Right ventricle myocardium superior (tissue), 1 donor: ENCODE measurements at regions not wholly inside any gene's neighbourhood (a gene's known extent, or its start where the extent isn't known, plus 50 kb on each side); places are given as distances from the start of the nearest gene placed in this dataset.
"Not testable (repeated sequence)": the region's sequence is repeated elsewhere in the genome, so short reads cannot be mapped to it uniquely, and the experiment has no call there.

Experiments
- ATAC-seq: fragments of 200-7000 bp; cut with Tn5 transposase; one replicate; pipeline ENCODE4 v1.9.1; 2020; ENCODE audit warnings: mild to moderate bottlenecking; ENCODE audit not compliant: poor library complexity
- DNase-seq: peaks from one replicate; pipeline ENCODE4 v3.0.0-alpha.2; 2020
- intact Hi-C: fragments of 100-400 bp; cut with DNase I; formaldehyde crosslinking; loops from one replicate; pipeline ENCODE4 v1.11.2; 2022
- donor health status: DM: no; HTN: yes; CAD: no; lungs with severe emphysema.

DNA sequence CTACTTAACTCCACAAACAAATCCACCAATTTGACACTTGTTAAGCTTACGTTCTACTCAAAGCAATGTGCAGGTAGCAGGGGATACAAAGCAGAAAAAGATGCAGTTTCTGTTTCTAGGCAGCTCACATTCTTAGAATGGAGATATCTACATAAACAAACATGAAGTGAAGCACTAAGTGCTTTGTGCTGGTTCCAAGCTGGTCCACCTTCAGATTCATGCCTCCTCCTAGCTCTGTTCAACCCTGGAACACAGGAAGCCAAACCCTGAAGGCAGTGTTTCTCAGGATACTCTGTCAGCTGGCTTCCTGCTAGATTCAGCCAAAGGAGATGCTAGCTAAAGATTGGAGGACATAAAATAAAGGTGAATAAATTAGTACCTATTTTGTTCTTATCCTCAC is 55.3 kb upstream of the NOL4 start:
- ATAC-seq (no peak), DNase-seq (no peak)
- intact Hi-C loops: no loop called here

DNA sequence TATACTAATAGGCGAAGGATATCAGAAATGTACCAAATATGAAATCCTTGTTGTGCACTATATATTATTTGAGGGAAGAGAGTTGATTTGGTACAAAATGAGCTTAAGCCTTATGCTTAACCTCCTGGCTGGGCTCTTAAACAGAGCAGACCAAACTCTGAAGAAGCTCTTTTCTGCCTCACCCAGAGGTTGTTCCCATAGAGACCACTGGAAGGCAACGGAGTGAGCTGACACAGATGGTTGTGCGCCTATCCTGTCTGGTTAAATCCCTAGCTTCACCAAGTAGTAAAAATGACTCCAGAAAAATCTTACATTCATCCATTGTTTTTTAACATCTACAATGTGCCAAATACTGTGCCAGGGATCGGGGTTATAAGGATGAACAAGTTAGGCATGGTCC is 55.9 kb upstream of the NOL4 start:
- intact Hi-C loops: no loop called here
- ATAC-seq (no peak), DNase-seq (no peak)

DNA sequence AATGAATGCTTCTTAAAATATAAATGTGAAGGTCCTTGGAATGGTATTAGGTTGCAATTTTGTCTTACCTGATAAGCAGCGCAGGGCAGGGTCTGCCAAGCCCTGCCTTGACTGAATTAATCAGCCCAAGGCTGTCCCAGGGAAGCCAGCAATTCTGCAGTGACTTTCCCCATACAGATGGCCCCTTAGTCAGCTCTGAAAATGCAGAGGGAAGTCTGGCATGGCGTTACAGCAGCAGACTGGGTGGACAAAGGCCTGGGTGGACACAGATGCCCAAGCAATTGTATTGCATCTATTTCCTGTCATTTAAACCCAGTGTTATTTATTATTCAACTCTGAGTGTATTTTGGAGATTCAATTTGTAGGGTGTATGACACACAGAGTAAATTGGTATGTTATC is 56.6 kb upstream of the NOL4 start:
- intact Hi-C loops: no loop called here
- no peak for DNase-seq
- no peak for ATAC-seq

DNA sequence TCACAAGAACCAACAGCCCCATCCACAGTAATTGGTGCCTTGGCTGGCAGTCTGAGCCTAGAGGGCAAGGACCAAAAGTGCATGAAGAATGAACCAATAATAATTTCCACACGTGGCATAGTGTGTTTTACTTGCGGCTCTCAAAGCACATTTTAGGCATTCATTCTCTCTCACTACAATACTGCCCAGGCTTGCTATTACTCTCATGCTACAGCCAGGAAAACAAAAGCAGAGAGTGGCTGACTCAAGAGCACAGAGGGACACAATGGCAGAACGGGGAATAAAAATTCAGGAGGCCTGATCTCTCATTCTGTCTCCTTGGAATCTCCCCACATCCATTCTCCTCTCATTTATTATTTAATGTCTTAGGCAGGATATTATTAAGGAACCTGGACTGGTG is 57.0 kb upstream of the NOL4 start:
- no peak for ATAC-seq
- DNase-seq: no peak
- intact Hi-C loops: no loop called here

DNA sequence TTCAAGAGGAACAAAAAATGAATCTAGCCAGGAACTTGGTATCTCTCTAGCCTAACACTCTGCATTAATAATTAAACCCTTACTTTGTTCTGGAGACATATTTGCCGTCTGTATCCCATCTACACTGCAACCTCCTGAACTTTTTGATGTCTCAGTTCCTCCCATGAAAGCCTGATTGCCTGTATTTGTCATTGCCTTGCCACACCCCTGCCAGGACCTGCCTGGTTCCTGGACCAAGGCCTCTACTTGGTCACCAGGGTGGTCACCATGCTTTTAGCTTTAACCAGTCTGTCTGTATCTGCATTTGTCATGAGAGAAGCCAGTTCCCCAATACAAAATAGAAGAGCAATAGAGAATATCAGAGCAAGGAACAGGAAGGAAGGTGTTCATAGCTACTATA is 58.8 kb upstream of the NOL4 start:
- intact Hi-C loops: no loop called here
- no peak for DNase-seq
- ATAC-seq: no peak

DNA sequence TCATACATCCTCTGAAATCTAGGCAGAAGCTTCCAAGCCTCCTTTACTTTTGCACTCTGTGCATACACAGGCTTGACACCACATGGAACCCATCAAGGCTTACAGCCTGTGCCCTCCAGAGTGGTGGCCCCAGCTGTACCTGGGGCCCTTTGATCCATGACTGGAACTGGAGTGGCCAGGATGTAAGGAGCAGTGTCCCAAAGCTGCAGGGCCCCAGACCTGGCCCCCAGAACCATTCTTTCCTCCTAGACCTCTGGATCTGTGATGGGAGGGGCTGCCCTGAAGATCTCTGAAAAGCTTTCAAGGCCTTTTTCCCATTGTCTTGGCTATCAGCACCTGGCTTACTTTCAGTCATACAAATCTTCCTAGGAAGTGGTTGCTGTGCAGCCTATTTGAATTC is 63.1 kb upstream of the NOL4 start:
- ATAC-seq (no peak), DNase-seq (no peak)
- intact Hi-C loops: no loop called here

DNA sequence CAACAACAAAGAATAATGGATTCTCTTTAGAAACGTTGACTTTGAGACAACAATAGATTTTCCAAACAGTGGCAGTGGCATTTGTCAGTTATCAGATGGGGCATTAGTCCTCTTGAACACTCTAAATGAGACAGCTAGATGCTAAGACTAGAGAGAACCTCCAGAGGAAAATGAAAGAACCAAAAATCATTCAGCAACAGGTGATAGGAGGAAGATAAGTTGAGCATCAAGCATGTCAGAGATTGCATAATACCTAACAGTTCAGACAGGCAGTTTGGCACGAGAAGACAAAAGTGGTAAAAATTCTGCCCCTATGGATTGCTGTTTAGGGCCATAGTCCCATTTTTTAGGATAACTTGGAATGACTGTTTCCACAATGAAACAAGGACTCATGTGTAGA is 67.9 kb upstream of the NOL4 start:
- no peak for DNase-seq
- ATAC-seq: no peak
- intact Hi-C loops: no loop called here

DNA sequence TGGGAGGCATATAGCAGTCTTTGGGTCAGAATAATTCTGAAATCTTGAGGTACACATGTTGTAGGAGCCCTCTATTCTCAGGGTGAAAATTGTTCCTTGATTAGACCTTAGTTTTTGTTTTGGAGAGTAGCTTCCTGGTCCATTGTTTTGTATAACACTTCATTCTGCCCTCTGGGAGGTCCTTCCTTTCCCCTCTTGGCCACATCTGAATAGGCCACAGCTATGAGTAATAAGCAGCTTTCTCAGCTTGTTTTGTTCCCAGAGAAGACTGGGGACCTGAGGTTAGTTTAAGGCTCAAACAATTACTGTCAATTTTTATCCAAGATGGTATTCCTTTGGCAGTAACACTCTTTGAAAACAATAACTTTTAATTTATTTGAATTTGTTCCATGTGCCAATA is 72.6 kb upstream of the NOL4 start:
- intact Hi-C loops: no loop called here
- DNase-seq: no peak
- no peak for ATAC-seq

DNA sequence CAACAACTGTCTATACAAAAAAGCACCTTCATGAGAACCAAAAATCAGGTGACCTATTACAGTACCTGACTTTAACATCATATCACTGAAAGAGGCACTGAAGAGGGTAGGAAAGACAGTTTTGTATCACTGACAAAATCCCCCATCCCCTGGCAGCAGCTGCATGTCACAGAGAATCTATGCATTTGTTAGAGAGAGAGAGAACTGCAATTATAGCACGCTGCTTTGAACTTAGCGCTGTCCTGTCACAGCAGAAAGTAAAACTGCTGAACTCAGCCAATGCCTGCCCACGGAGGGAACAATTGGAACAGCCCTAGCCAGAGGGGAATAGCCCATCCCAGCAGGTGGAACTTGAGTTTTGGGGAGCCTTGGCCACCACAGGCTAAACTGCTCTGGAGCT is 75.1 kb upstream of the NOL4 start:
- intact Hi-C loops: no loop called here
- no peak for DNase-seq
- no peak for ATAC-seq

DNA sequence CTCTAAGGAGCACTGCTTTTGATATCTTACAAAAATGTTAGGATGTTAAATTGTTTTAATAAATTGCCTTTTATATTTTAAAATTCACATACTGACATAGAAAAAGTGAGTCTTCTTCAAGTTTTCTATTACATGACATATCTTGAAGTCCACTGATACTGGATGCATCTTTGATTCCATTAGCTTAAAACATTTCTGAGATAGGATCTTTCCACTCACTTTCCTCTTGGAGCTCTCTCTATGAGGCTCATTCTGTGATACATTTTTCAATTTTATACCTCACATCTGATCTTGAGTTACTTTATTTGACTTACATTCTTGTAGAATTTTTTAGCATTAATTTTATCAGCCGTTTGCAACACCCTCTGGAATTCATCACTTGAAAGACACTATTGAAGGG is 86.8 kb upstream of the NOL4 start:
- no peak for DNase-seq
- intact Hi-C loops: no loop called here
- no peak for ATAC-seq

DNA sequence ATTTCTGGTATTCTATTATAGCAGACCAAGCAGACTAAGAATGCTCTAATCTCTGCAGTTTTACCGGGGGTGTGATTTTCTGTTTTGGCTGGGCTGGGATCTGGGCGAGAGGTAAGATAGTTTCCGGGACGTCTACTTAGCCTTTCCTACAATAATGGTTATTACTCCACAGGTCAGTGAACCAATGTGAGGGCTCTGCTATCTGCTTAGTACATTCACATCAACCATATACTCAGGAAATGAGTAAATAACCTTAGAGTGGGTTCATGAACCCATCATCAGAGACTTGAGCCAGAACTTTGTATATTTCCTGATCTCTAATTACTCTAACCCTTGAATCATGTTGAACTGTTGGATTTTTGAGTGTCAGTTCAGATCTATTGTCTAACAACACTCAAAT is 90.1 kb upstream of the NOL4 start:
- ATAC-seq: no peak
- no peak for DNase-seq
- intact Hi-C loops: no loop called here

DNA sequence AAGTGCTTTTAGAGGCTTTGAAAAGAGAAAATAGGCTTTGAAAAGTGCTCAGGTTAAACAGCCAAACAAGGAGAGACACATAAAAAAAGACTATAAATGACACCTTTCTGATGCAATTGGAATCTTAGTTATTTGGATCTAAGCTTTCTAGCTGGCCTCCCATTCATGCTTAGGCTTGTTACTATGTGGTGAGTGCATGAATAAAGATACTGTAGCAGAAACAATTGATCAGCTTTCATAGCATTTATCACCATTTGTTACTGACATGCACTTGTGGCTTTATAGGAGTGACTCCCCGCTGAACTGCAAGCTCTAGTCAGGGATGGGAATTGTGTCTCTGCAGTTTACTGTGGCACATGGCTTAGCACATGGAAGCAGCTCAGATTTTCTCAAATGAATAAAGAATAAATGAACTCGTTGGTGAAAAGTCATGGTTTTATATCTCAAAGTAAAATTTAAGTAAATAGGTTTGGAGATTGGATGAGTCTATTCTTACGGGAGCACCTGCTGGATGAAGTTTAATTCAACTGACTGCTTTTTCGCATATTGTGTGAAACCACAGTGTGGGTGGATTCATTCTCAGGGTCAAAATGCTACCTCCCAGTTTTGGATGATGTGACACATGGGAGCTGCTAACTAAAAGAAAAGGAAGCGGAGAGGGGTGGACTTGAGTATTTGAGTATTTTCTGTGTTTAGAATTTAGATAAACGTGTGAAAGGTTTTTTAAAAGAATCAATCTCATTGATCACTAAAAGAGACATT is 91.1 kb upstream of the NOL4 start:
- DNase-seq: no peak
- intact Hi-C loops: no loop called here
- no peak for ATAC-seq

DNA sequence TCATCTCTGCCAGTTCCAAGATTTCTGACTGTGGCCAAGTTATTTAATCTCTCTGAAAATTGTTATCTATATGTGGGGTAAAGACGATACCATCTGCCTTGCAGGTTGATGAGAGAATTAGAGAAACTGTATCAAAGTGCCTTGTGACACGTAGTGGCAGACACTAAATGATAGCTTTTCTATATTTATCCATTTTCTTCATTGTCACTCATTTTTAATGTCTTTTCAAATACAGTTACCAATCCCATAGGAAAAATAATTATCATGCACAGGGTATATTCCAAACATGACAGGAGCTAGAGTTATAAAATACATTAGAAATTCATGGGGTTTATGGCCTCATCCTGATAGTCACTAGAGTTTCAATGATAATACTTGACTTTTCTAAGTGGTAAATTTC is 95.6 kb upstream of the NOL4 start:
- ATAC-seq (no peak), DNase-seq (no peak)
- intact Hi-C loops: loop anchor here (5.0 kb wide), 1 partner anchor 198 kb away; no protein-coding TSS in a partner anchor

DNA sequence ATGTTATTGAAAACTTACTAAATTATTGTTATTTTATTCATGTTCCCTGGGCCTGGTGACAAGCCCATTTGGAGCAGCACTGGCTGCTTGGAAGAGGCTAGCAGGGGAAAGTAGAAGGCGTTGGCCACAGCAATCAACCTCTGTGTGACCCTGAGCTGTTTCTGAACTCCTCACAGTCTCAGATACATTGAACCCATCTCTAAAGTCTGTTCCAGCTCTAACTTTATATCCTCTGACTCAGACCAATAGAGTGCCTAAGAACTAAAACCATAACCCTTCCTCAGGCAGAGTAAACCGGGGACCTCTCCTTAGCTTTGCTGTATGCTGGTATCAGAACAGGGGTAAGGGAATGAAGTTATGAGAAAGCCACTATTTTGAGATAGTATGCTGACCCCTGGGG is 96.4 kb upstream of the NOL4 start:
- no peak for ATAC-seq

DNA sequence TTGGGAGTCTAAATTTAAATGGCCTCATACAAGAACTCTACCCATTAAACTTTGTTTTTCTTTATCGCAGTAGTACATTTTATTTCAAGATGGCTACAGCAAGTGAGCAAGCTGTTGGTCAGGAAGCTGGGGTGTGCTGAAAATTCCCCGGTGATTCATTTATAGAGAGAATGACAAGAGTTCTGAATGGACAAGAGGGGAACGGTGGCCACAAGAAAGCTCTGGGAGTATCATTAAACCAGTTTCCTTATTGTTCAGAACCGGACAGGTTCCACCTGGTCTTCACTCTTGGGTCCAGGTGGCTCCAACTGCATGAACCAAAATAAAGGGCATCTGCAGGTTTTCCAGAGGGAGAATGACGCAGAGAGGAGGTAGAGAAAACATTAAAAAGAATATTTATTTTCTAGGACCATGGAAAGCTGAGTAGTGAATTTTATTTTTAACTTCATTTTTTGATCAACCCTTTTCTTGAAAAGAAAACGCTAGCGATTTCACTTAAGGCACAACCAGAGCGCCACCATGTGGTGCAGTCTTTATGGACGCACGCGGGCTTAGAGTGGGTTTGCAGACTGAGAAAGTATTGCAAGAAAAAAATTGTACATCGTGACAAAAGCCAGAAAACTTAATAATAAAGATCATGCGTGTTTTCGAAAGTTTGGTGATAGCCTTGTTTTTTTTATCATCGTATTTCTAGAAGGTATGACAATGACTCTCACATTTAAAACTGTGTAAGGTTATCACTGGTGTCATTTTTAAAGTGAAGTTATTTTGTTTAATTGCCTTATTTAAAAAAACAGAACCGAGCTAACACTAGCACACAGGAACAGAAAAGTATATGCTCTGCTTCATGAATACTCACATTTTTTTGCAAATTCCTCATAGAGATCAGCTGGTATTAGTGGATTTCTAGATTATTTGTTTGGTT is 97.9 kb upstream of the NOL4 start:
- intact Hi-C loops: loop anchor here (5.0 kb wide), 1 partner anchor 200 kb away; no protein-coding TSS in a partner anchor
- DNase-seq (peak; percentile 44), ATAC-seq (no peak)

More for the DNA sequence above, 96.4 kb upstream of the NOL4 start:
- intact Hi-C loops: loop anchor here (5.0 kb wide), 1 partner anchor 199 kb away; no protein-coding TSS in a partner anchor
- no peak for DNase-seq

DNA sequence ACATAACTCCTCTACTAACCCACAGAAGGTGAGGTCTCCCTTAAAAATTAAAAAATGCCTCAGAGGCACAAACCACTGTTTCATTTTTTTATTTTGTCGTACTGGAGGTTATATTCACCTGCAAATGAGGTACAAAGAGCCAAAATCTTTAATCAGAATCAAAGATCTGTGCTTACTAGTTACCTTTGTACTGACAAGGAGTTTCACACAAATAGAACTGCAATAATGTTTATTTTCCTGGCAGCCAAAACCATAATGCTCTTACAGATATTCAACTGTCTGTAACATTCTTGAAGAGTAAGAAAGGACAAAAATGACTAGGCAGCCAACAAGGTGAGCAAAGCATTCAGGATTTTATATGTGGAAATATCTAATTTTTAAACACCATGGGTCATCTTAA is 105.1 kb upstream of the NOL4 start:
- no peak for ATAC-seq
- no peak for DNase-seq
- intact Hi-C loops: no loop called here

DNA sequence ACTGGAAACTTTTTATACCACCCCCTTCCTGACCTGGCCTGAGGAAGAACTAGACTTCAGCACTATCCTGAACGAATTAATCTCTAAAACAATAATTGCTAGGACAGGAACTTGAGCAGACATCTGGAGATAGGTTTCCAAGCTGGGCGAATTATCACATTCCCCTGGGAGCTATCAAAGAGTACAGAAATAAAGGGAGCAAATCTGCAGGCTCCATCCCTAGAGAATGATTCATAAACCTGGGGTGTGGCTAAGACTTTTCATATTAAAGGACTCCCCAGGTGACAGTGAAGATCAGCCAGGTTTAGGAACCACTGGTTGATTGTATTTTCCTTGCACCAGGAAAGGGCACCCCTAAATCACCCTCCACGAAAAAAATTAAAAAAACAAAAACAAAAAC is 105.6 kb upstream of the NOL4 start:
- ATAC-seq: no peak
- no peak for DNase-seq
- intact Hi-C loops: no loop called here

DNA sequence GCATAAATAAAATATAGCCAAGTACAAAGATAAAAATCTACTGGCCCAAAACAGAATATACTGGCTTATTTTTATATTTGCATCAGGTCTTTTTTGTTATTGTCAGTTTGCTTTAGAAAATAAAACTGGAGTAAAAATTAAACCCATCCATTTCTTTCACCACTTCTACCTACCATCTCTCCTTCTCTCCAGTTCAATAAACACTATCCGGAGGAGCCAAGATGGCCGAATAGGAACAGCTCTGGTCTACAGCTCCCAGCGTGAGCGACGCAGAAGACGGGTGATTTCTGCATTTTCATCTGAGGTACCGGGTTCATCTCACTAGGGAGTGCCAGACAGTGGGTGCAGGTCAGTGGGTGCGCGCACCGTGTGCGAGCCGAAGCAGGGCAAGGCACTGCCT is 106.2 kb upstream of the NOL4 start:
- intact Hi-C loops, ATAC-seq, DNase-seq: not testable (repeated sequence)

DNA sequence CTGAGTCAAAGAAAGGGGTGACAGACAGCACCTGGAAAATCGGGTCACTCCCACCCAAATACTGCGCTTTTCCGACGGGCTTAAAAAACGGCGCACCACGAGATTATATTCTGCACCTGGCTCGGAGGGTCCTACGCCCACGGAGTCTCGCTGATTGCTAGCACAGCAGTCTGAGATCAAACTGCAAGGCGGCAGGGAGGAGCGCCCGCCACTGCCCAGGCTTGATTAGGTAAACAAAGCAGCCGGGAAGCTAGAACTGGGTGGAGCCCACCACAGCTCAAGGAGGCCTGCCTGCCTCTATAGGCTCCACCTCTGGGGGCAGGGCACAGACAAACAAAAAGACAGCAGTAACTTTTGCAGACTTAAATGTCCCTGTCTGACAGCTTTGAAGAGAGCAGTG is 106.6 kb upstream of the NOL4 start:
- intact Hi-C loops, DNase-seq, ATAC-seq: not testable (repeated sequence)

DNA sequence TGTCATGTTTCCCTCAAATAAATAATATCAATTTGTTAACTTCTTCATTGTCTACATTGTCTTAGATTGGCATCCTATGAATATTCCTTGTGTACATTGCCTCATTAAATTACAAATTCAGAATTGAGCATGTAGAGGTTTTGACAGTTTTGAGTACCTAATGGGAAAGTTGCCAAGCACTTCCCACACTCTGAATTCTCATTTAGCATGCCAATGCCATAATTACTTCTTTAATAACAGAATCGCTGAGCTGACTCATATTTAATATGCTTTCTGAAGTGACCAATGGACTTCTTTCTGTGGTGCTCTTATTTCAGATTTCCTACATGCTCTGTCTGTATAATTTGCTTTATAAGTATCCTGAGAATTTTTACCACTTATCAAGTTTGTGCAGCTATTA is 114.4 kb upstream of the NOL4 start:
- DNase-seq: no peak
- intact Hi-C loops: no loop called here
- ATAC-seq: no peak
